Fibroblast of skin of right quadriceps (primary cell): ENCODE measurements at regions not wholly inside any gene's neighbourhood (a gene's known extent, or its start where the extent isn't known, plus 50 kb on each side); places are given as distances from the start of the nearest gene placed in this dataset.

Experiments used
- DNase-seq: peaks from one replicate; pipeline ENCODE4 v3.0.0-alpha.2; 2013

- peak; percentile 90 for DNase-seq
Measured at GRCh38 chr2:220227266-220227920, 600.0 kb downstream of the SLC4A3 start.

GRCh38 chr2:220228310-220229006, 601.0 kb downstream of the SLC4A3 start:
- peak; percentile 98 for DNase-seq

GRCh38 chr2:220240641-220241040, 613.2 kb downstream of the SLC4A3 start:
- no peak for DNase-seq

GRCh38 chr2:220241423-220241822, 614.0 kb downstream of the SLC4A3 start:
- peak; percentile 10 for DNase-seq

- DNase-seq = peak; percentile 54
Measured at GRCh38 chr2:220243571-220243970, 616.1 kb downstream of the SLC4A3 start.

- DNase-seq = peak; percentile 20
Measured at GRCh38 chr2:220246386-220246785, 619.0 kb downstream of the SLC4A3 start.

GRCh38 chr2:220247588-220248350, 620.3 kb downstream of the SLC4A3 start:
- DNase-seq = no peak

- no peak for DNase-seq
Measured at GRCh38 chr2:220259662-220260061, 632.2 kb downstream of the SLC4A3 start.

GRCh38 chr2:220263300-220263699, 635.9 kb downstream of the SLC4A3 start:
- DNase-seq = no peak

- no peak for DNase-seq
Measured at GRCh38 chr2:220269367-220269766, 641.9 kb downstream of the SLC4A3 start.

GRCh38 chr2:220270481-220271070, 643.1 kb downstream of the SLC4A3 start:
- DNase-seq = no peak

- no peak for DNase-seq
Measured at GRCh38 chr2:220272656-220273055, 645.2 kb downstream of the SLC4A3 start.

- peak; percentile 21 for DNase-seq
Measured at GRCh38 chr2:220273082-220273481, 645.7 kb downstream of the SLC4A3 start.

- peak; percentile 14 for DNase-seq
Measured at GRCh38 chr2:220275454-220275853, 648.0 kb downstream of the SLC4A3 start.

GRCh38 chr2:220276741-220277444, 649.5 kb downstream of the SLC4A3 start:
- peak; percentile 77 for DNase-seq

- peak; percentile 88 for DNase-seq
Measured at GRCh38 chr2:220277445-220277975, 650.1 kb downstream of the SLC4A3 start.

GRCh38 chr2:220278022-220278421, 650.6 kb downstream of the SLC4A3 start:
- DNase-seq = no peak

- DNase-seq = peak; percentile 89
Measured at GRCh38 chr2:220279372-220279771, 651.9 kb downstream of the SLC4A3 start.

GRCh38 chr2:220279840-220280239, 652.4 kb downstream of the SLC4A3 start:
- DNase-seq = peak; percentile 60

- no peak for DNase-seq
Measured at GRCh38 chr2:220280736-220281135, 653.3 kb downstream of the SLC4A3 start.

GRCh38 chr2:220281771-220282170, 654.3 kb downstream of the SLC4A3 start:
- no peak for DNase-seq

GRCh38 chr2:220282236-220282635, 654.8 kb downstream of the SLC4A3 start:
- DNase-seq = no peak
